ENCODE measurements at regions not wholly inside any gene's neighbourhood (a gene's known extent, or its start where the extent isn't known, plus 50 kb on each side); places are given as distances from the start of the nearest gene placed in this dataset.
"Not testable (repeated sequence)": the region's sequence is repeated elsewhere in the genome, so short reads cannot be mapped to it uniquely, and the experiment has no call there.

DNA sequence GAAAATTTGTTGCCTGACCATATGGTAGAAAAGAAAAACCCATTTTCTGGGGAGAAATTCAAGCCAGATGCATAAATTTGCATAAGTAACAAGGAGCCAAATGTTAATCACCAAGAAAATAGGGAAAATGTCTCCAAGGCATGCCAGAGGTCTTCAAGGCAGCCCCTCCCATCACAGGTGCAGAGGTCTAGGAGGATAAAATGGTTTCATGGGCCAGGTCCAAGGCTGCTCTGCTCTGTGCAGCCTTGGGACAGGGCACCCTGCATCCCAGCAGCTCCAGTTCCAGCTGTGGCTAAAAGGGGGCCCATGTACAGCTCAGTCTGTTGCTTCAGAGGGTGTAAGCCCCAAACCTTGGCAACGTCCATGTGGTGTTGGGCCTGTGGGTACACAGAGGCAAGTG is 200.0 kb downstream of the LARP7 start:
- no peak overlapping the region for H3K4me2 ChIP-seq (ENCODE audit: insufficient read depth, low read length)
- DNase-seq (ENCODE audit: insufficient read length, low spot score, missing footprints): no peak
- no peak overlapping the region for H3K4me3 ChIP-seq (ENCODE audit: insufficient read depth, low read length)
- H3K4me1 ChIP-seq (ENCODE audit: insufficient read depth, low read length): no peaks in the 10 kb centered on the region
- H2AFZ ChIP-seq (ENCODE audit: low read length): no peak overlapping the region
- TF ChIP-seq, protein P1, sequence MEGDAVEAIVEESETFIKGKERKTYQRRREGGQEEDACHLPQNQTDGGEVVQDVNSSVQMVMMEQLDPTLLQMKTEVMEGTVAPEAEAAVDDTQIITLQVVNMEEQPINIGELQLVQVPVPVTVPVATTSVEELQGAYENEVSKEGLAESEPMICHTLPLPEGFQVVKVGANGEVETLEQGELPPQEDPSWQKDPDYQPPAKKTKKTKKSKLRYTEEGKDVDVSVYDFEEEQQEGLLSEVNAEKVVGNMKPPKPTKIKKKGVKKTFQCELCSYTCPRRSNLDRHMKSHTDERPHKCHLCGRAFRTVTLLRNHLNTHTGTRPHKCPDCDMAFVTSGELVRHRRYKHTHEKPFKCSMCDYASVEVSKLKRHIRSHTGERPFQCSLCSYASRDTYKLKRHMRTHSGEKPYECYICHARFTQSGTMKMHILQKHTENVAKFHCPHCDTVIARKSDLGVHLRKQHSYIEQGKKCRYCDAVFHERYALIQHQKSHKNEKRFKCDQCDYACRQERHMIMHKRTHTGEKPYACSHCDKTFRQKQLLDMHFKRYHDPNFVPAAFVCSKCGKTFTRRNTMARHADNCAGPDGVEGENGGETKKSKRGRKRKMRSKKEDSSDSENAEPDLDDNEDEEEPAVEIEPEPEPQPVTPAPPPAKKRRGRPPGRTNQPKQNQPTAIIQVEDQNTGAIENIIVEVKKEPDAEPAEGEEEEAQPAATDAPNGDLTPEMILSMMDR (IDR thresholded peaks at IDR 0.05; ENCODE audit: extremely low read depth, low read depth, low read length): no peak
- H3K36me3 ChIP-seq (ENCODE audit: insufficient read depth, low read length): no peaks in the 10 kb centered on the region
- no peaks in the 10 kb centered on the region for H3K79me2 ChIP-seq (ENCODE audit: insufficient read depth, low read length)
- no peak overlapping the region for H3K27ac ChIP-seq (ENCODE audit: low read depth, low read length)
- no peaks in the 10 kb centered on the region for H3K27me3 ChIP-seq (ENCODE audit: insufficient read depth, low read length)
- no peaks in the 10 kb centered on the region for H4K20me1 ChIP-seq (ENCODE audit: insufficient read depth, low read length)
- H3K9me3 ChIP-seq (ENCODE audit: low read depth, low read length): no peaks in the 10 kb centered on the region

DNA sequence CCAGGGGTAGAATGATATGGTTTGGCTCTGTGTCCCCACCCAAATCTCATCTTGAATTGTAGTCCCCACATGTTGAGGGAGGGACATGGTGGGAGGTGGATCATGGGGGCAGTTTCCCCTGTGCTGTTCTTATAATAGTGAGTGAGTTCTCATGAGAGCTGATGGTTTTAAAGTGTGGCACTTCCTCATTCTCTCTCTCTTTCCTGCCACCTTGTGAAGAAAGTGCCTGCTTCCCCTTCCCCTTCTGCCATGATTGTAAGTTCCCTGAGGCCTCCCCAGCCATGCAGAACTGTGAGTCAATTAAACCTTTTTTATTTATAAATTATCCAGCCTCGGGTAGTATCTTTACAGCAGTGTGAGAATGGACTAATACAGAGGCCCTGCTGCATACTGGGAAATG is 201.1 kb downstream of the LARP7 start:
- not testable (repeated sequence) for H3K4me2 ChIP-seq (ENCODE audit: insufficient read depth, low read length); H4K20me1 ChIP-seq (ENCODE audit: insufficient read depth, low read length); H3K9me3 ChIP-seq (ENCODE audit: low read depth, low read length); H2AFZ ChIP-seq (ENCODE audit: low read length); H3K27me3 ChIP-seq (ENCODE audit: insufficient read depth, low read length); DNase-seq (ENCODE audit: insufficient read length, low spot score, missing footprints); H3K4me1 ChIP-seq (ENCODE audit: insufficient read depth, low read length); H3K27ac ChIP-seq (ENCODE audit: low read depth, low read length); H3K4me3 ChIP-seq (ENCODE audit: insufficient read depth, low read length); H3K79me2 ChIP-seq (ENCODE audit: insufficient read depth, low read length); H3K36me3 ChIP-seq (ENCODE audit: insufficient read depth, low read length)

DNA sequence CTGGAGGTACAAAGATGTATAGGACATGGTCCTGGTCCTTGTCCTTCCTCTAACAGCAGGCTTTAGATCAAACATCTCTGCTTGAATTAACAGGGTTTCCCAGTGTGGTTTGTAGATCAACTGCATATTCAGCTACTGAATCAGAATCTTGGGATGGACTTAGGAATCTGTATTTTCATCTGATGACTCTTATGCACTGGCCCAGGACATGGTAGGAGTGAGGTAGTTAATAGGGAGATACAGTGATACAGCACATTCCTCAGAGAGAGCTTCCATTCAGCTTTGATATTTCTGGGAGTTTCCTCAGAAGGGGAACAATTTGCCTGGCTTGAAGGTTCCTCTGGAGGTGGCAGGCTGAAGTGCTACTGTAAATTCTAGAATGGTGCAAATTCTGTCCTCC is 203.1 kb downstream of the LARP7 start:
- no peaks in the 10 kb centered on the region for H4K20me1 ChIP-seq (ENCODE audit: insufficient read depth, low read length)
- H3K9me3 ChIP-seq (ENCODE audit: low read depth, low read length): no peaks in the 10 kb centered on the region
- TF ChIP-seq, protein P1 (IDR thresholded peaks at IDR 0.05; ENCODE audit: extremely low read depth, low read depth, low read length): no peak
- no peak overlapping the region for H3K4me3 ChIP-seq (ENCODE audit: insufficient read depth, low read length)
- H3K4me2 ChIP-seq (ENCODE audit: insufficient read depth, low read length): no peak overlapping the region
- DNase-seq (ENCODE audit: insufficient read length, low spot score, missing footprints): peak; percentile 76
- no peaks in the 10 kb centered on the region for H3K79me2 ChIP-seq (ENCODE audit: insufficient read depth, low read length)
- no peaks in the 10 kb centered on the region for H3K4me1 ChIP-seq (ENCODE audit: insufficient read depth, low read length)
- no peak overlapping the region for H3K27ac ChIP-seq (ENCODE audit: low read depth, low read length)
- no peak overlapping the region for H2AFZ ChIP-seq (ENCODE audit: low read length)
- H3K36me3 ChIP-seq (ENCODE audit: insufficient read depth, low read length): no peaks in the 10 kb centered on the region
- H3K27me3 ChIP-seq (ENCODE audit: insufficient read depth, low read length): no peaks in the 10 kb centered on the region

DNA sequence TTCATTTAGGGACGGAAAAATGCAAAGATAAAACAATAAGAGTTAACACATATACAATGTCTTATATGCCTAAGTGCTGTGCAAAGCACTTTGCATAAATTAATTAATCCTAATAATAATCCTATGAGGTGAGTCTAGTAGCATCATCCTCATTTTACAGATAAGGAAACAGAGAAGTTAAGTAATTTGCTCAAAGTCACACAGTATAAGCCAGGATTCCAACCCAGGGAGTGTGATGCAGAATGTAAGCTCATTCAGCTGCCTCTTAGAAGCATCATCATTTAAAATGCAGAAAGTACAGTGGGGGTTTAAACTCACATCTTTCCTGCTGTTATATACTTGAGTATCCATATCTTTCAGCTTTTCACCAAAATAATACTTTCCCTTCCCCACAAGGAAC is 203.7 kb downstream of the LARP7 start:
- no peak overlapping the region for H3K27ac ChIP-seq (ENCODE audit: low read depth, low read length)
- no peak for DNase-seq (ENCODE audit: insufficient read length, low spot score, missing footprints)
- no peaks in the 10 kb centered on the region for H3K27me3 ChIP-seq (ENCODE audit: insufficient read depth, low read length)
- H3K4me1 ChIP-seq (ENCODE audit: insufficient read depth, low read length): no peaks in the 10 kb centered on the region
- no peak overlapping the region for H3K4me3 ChIP-seq (ENCODE audit: insufficient read depth, low read length)
- no peaks in the 10 kb centered on the region for H4K20me1 ChIP-seq (ENCODE audit: insufficient read depth, low read length)
- H3K4me2 ChIP-seq (ENCODE audit: insufficient read depth, low read length): no peak overlapping the region
- no peak overlapping the region for H2AFZ ChIP-seq (ENCODE audit: low read length)
- H3K9me3 ChIP-seq (ENCODE audit: low read depth, low read length): no peaks in the 10 kb centered on the region
- no peaks in the 10 kb centered on the region for H3K36me3 ChIP-seq (ENCODE audit: insufficient read depth, low read length)
- TF ChIP-seq, protein P1 (IDR thresholded peaks at IDR 0.05; ENCODE audit: extremely low read depth, low read depth, low read length): no peak
- no peaks in the 10 kb centered on the region for H3K79me2 ChIP-seq (ENCODE audit: insufficient read depth, low read length)

DNA sequence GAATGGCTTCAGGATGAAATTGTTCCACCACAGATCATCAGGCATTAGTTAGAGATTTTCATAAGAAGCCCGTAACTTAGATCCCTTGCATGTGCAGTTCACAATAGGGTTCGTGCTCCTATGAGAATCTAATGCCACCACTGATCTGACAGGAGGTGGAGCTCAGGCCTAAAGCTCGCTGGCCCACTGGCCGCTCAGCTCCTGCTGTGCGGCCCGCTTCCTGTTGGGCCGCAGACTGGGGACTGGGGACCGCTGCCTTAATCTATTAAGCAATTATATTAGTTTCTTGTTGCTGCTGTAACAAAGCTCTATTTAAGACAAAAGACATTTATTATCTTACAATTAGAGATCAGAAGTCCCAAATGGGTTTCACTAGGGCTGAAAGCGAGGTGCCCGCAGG is 205.6 kb downstream of the LARP7 start:
- no peak for DNase-seq (ENCODE audit: insufficient read length, low spot score, missing footprints)
- TF ChIP-seq, protein P1 (IDR thresholded peaks at IDR 0.05; ENCODE audit: extremely low read depth, low read depth, low read length): no peak
- Histone ChIP-seq H3K4me1 (ENCODE audit: insufficient read depth, low read length) (no peaks in the 10 kb centered on the region), H3K27me3 (ENCODE audit: insufficient read depth, low read length) (no peaks in the 10 kb centered on the region), H3K9me3 (ENCODE audit: low read depth, low read length) (no peaks in the 10 kb centered on the region), H3K36me3 (ENCODE audit: insufficient read depth, low read length) (no peaks in the 10 kb centered on the region), H3K27ac (ENCODE audit: low read depth, low read length) (no peak overlapping the region), H3K4me3 (ENCODE audit: insufficient read depth, low read length) (no peak overlapping the region), H3K79me2 (ENCODE audit: insufficient read depth, low read length) (no peaks in the 10 kb centered on the region), H3K4me2 (ENCODE audit: insufficient read depth, low read length) (no peak overlapping the region), H4K20me1 (ENCODE audit: insufficient read depth, low read length) (no peaks in the 10 kb centered on the region), H2AFZ (ENCODE audit: low read length) (no peak overlapping the region)
